Nephron (organoid): ENCODE measurements at regions not wholly inside any gene's neighbourhood (a gene's known extent, or its start where the extent isn't known, plus 50 kb on each side); places are given as distances from the start of the nearest gene placed in this dataset.

Experiments
- H3K27ac Mint-ChIP-seq, 3 experiments: 2 replicates each; pipeline ENCODE4 v1.8.0; 2020; ENCODE audit warnings: mixed read lengths in 3 of 3, mild to moderate bottlenecking in 2 of 3, moderate library complexity in 1 of 3
- H3K27me3 Mint-ChIP-seq: 2 replicates; pipeline ENCODE4 v1.8.0; 2021; ENCODE audit warnings: low read depth, mild to moderate bottlenecking, moderate library complexity, mixed read lengths
- H3K36me3 Mint-ChIP-seq: 2 replicates; pipeline ENCODE4 v1.8.0; 2020; ENCODE audit warnings: low read depth, mixed read lengths
- H3K4me1 Mint-ChIP-seq: 2 replicates; pipeline ENCODE4 v1.8.0; 2020; ENCODE audit warnings: mixed read lengths
- H3K4me3 Mint-ChIP-seq, 3 experiments: 2 replicates each; pipeline ENCODE4 v1.8.0; 2020; ENCODE audit warnings: mild to moderate bottlenecking in 3 of 3, mixed read lengths in 3 of 3, moderate library complexity in 2 of 3
- H3K9me3 Mint-ChIP-seq: 2 replicates; pipeline ENCODE4 v1.8.0; 2020; ENCODE audit warnings: mixed read lengths
- TF ChIP-seq, protein P1 (sequence below), 3 experiments: fragments of 200-600 bp; sonication (generic); IDR thresholded peaks; one replicate each; pipeline ENCODE4 v1.5.0; 2021; ENCODE audit warnings: antibody characterized with exemption in 3 of 3; ENCODE audit not compliant: unreplicated experiment in 3 of 3

DNA sequence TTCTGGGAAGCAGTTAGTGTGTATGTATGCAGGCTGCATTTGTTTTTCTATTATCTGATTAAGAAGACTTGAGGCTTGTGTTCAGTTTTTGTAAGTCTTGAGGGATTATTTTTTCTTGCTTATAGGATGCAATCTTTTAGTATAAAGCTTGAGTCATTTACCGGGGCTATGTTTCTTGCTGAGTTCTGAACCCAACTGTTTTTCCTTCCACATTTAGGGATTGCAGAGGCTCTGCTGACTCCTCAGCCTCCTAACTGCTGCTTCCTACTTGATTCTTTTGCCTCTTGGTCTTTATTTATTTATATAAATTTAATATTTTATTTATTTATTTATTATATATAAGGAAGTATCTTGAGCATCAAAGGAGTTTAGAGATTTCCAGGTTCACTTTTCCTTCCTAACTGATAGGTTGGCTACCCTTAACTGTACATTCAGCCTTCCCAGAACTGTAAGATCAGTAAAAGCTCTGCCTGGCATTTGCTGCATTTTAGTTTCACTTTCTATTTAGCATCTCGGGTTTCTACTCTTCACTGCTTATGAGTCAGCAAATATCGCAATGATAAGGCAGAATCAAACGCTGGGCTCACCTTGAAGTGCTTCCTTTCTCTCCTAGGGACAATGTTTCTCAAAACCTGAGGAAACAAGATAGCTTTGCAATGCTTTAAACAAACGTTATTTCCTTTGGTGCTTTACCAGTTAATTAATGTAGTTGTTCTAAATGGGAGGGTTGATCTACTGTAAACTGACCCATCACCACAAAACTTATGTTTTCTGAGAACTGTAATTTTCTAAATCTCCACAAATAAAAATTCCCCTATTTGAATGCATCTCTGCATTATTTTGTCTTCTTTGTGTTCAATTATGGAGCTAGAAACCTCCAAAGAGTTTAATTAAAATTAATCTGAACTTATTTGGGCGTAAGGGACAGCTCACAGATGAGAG lies 1183.7 kb upstream of the TMEM132C start:
- Mint-ChIP-seq H3K36me3 (no peaks in the 10 kb centered on the region), H3K4me1 (peaks cover 26% of the 10 kb centered on the region), H3K9me3 (no peaks in the 10 kb centered on the region), H3K27me3 (peaks cover 7% of the 10 kb centered on the region), H3K4me3 (peak overlapping the region; percentile 65 to 87 (median 85)), H3K27ac (peak overlapping the region; percentile 90 to 94 (median 93))
- TF ChIP-seq, protein P1, sequence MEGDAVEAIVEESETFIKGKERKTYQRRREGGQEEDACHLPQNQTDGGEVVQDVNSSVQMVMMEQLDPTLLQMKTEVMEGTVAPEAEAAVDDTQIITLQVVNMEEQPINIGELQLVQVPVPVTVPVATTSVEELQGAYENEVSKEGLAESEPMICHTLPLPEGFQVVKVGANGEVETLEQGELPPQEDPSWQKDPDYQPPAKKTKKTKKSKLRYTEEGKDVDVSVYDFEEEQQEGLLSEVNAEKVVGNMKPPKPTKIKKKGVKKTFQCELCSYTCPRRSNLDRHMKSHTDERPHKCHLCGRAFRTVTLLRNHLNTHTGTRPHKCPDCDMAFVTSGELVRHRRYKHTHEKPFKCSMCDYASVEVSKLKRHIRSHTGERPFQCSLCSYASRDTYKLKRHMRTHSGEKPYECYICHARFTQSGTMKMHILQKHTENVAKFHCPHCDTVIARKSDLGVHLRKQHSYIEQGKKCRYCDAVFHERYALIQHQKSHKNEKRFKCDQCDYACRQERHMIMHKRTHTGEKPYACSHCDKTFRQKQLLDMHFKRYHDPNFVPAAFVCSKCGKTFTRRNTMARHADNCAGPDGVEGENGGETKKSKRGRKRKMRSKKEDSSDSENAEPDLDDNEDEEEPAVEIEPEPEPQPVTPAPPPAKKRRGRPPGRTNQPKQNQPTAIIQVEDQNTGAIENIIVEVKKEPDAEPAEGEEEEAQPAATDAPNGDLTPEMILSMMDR (IDR thresholded peaks at IDR 0.05; ENCODE audit: unreplicated experiment in 3 of 3), result no peak

- H3K9me3 Mint-ChIP-seq, result peaks cover 2% of the 10 kb centered on the region
- H3K27ac Mint-ChIP-seq, result no peak overlapping the region
- no peaks in the 10 kb centered on the region for H3K36me3 Mint-ChIP-seq
- TF ChIP-seq, protein P1 (IDR thresholded peaks at IDR 0.05; ENCODE audit: unreplicated experiment in 3 of 3), result no peak
- peaks cover 8% of the 10 kb centered on the region for H3K27me3 Mint-ChIP-seq
- H3K4me3 Mint-ChIP-seq, result no peak overlapping the region
- peaks cover 1% of the 10 kb centered on the region for H3K4me1 Mint-ChIP-seq
These were observed 1165.9 kb upstream of the TMEM132C start for GRCh38 chr12:127101076-127101475.

DNA sequence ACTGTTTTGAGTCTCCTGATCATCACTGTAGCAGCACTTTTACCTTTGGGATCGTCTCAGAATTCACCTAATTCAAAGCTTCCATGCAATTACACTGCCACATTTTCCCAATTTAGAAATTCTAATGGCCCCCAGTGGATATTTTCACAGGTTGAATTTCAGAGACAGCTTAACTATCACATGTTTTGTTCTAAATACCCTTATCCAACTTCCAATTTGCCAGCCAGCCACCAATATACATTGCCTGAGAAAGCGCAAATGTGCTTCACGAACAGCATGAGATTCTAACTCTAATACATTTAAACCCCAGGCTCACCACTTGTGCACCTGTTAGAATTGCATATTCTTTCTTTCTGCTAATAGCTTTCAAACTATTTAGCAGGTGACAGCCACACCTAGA lies 1160.9 kb upstream of the TMEM132C start:
- no peak overlapping the region for H3K4me3 Mint-ChIP-seq
- TF ChIP-seq, protein P1 (IDR thresholded peaks at IDR 0.05; ENCODE audit: unreplicated experiment in 3 of 3), result no peak
- peaks cover 2% of the 10 kb centered on the region for H3K9me3 Mint-ChIP-seq
- H3K36me3 Mint-ChIP-seq, result no peaks in the 10 kb centered on the region
- peak overlapping the region in 1 of 3 experiments; percentile 16 for H3K27ac Mint-ChIP-seq
- peaks cover 8% of the 10 kb centered on the region for H3K4me1 Mint-ChIP-seq
- peaks cover 12% of the 10 kb centered on the region for H3K27me3 Mint-ChIP-seq

DNA sequence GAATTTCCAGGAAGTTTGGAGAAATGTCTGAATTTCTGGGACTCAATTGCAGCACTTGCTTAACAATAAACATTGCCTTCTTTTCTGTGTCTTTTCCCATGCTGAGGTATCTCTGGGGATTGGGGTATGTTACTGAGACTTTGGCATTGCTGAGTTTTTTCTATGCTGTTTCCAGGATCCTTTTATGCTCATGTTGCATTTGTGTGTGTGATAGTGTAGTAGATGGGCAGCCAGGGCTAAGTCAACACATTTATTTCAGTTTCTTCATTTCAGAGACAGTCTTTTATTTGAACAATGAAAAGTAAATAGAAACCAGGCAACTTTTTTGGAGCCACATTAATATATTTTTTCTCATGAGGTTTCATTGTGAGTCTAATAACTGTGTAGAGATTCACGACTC lies 1160.3 kb upstream of the TMEM132C start:
- H3K4me3 Mint-ChIP-seq, result no peak overlapping the region
- no peaks in the 10 kb centered on the region for H3K9me3 Mint-ChIP-seq
- TF ChIP-seq, protein P1 (IDR thresholded peaks at IDR 0.05; ENCODE audit: unreplicated experiment in 3 of 3), result no peak
- peaks cover 12% of the 10 kb centered on the region for H3K27me3 Mint-ChIP-seq
- peaks cover 8% of the 10 kb centered on the region for H3K4me1 Mint-ChIP-seq
- H3K36me3 Mint-ChIP-seq, result no peaks in the 10 kb centered on the region
- H3K27ac Mint-ChIP-seq, result no peak overlapping the region

GRCh38 chr12:127107744-127108143 lies 1159.2 kb upstream of the TMEM132C start:
- TF ChIP-seq, protein P1 (IDR thresholded peaks at IDR 0.05; ENCODE audit: unreplicated experiment in 3 of 3), result no peak

More at GRCh38 chr12:127107744-127108143, 1159.2 kb upstream of the TMEM132C start:
- Mint-ChIP-seq H3K27ac (no peak overlapping the region), H3K27me3 (peaks cover 12% of the 10 kb centered on the region), H3K4me1 (peaks cover 8% of the 10 kb centered on the region), H3K9me3 (no peaks in the 10 kb centered on the region), H3K4me3 (no peak overlapping the region), H3K36me3 (no peaks in the 10 kb centered on the region)
